ENCODE measurements at regions not wholly inside any gene's neighbourhood (a gene's known extent, or its start where the extent isn't known, plus 50 kb on each side); places are given as distances from the start of the nearest gene placed in this dataset.
"Not testable (repeated sequence)": the region's sequence is repeated elsewhere in the genome, so short reads cannot be mapped to it uniquely, and the experiment has no call there.

GRCh38 chr7:84746353-84746752, 440.5 kb downstream of the SEMA3D start:
- no peak overlapping the region for H3K27ac ChIP-seq (ENCODE audit: low read depth, low read length)
- H3K4me1 ChIP-seq (ENCODE audit: control insufficient read depth, insufficient read depth, low read length) = no peaks in the 10 kb centered on the region
- no peaks in the 10 kb centered on the region for H3K36me3 ChIP-seq (ENCODE audit: control insufficient read depth, insufficient read depth, low read length)
- no peaks in the 10 kb centered on the region for H3K27me3 ChIP-seq (ENCODE audit: control insufficient read depth, insufficient read depth, low read length)
- H3K4me3 ChIP-seq (ENCODE audit: low read length) = no peak overlapping the region
- H3K9ac ChIP-seq (ENCODE audit: low read length) = no peak overlapping the region

DNA sequence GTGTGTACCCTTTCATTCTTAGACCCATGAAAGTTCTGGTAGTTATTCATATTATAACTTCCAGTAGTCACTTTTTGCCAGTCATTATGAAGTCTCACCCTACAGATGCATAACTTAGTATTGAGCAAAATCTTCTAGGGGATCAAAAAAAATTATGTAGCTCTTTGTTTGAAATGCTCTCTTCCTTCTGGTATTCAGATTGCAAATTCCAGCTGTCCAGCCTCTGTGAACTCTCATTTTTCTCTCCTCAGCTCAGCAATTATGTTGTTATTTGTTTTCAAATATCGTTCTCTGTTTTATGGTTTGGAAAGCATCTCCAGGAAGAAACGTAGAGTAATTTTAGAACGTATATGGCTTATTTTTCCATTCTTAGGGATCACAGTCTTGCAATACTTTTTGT, 442.5 kb downstream of the SEMA3D start:
- Histone ChIP-seq H3K9ac (ENCODE audit: low read length) (no peak overlapping the region), H3K4me3 (ENCODE audit: low read length) (no peak overlapping the region), H3K27ac (ENCODE audit: low read depth, low read length) (no peak overlapping the region), H3K27me3 (ENCODE audit: control insufficient read depth, insufficient read depth, low read length) (no peaks in the 10 kb centered on the region), H3K36me3 (ENCODE audit: control insufficient read depth, insufficient read depth, low read length) (no peaks in the 10 kb centered on the region), H3K4me1 (ENCODE audit: control insufficient read depth, insufficient read depth, low read length) (no peaks in the 10 kb centered on the region)

GRCh38 chr7:84738583-84739150, 448.2 kb downstream of the SEMA3D start:
- Histone ChIP-seq H3K36me3 (ENCODE audit: control insufficient read depth, insufficient read depth, low read length) (no peaks in the 10 kb centered on the region), H3K4me3 (ENCODE audit: low read length) (no peak overlapping the region), H3K9ac (ENCODE audit: low read length) (no peak overlapping the region), H3K27me3 (ENCODE audit: control insufficient read depth, insufficient read depth, low read length) (no peaks in the 10 kb centered on the region), H3K4me1 (ENCODE audit: control insufficient read depth, insufficient read depth, low read length) (no peaks in the 10 kb centered on the region), H3K27ac (ENCODE audit: low read depth, low read length) (no peak overlapping the region)

- H3K9ac ChIP-seq (ENCODE audit: low read length) = no peak overlapping the region
- no peak overlapping the region for H3K4me3 ChIP-seq (ENCODE audit: low read length)
- H3K4me1 ChIP-seq (ENCODE audit: control insufficient read depth, insufficient read depth, low read length) = no peaks in the 10 kb centered on the region
- H3K36me3 ChIP-seq (ENCODE audit: control insufficient read depth, insufficient read depth, low read length) = no peaks in the 10 kb centered on the region
- H3K27ac ChIP-seq (ENCODE audit: low read depth, low read length) = no peak overlapping the region
- no peaks in the 10 kb centered on the region for H3K27me3 ChIP-seq (ENCODE audit: control insufficient read depth, insufficient read depth, low read length)
Measured at GRCh38 chr7:84735677-84736076, 451.2 kb downstream of the SEMA3D start.

- no peaks in the 10 kb centered on the region for H3K4me1 ChIP-seq (ENCODE audit: control insufficient read depth, insufficient read depth, low read length)
- no peak overlapping the region for H3K9ac ChIP-seq (ENCODE audit: low read length)
- no peaks in the 10 kb centered on the region for H3K36me3 ChIP-seq (ENCODE audit: control insufficient read depth, insufficient read depth, low read length)
- no peaks in the 10 kb centered on the region for H3K27me3 ChIP-seq (ENCODE audit: control insufficient read depth, insufficient read depth, low read length)
- no peak overlapping the region for H3K27ac ChIP-seq (ENCODE audit: low read depth, low read length)
- H3K4me3 ChIP-seq (ENCODE audit: low read length) = no peak overlapping the region
Measured at GRCh38 chr7:84735011-84735410, 451.8 kb downstream of the SEMA3D start.

GRCh38 chr7:84733976-84734375, 452.9 kb downstream of the SEMA3D start:
- not testable (repeated sequence) for H3K4me1 ChIP-seq (ENCODE audit: control insufficient read depth, insufficient read depth, low read length); H3K27me3 ChIP-seq (ENCODE audit: control insufficient read depth, insufficient read depth, low read length); H3K9ac ChIP-seq (ENCODE audit: low read length); H3K4me3 ChIP-seq (ENCODE audit: low read length); H3K27ac ChIP-seq (ENCODE audit: low read depth, low read length); H3K36me3 ChIP-seq (ENCODE audit: control insufficient read depth, insufficient read depth, low read length)

GRCh38 chr7:84730864-84731263, 456.0 kb downstream of the SEMA3D start:
- H3K4me1 ChIP-seq (ENCODE audit: control insufficient read depth, insufficient read depth, low read length); H3K36me3 ChIP-seq (ENCODE audit: control insufficient read depth, insufficient read depth, low read length); H3K27me3 ChIP-seq (ENCODE audit: control insufficient read depth, insufficient read depth, low read length); H3K4me3 ChIP-seq (ENCODE audit: low read length); H3K27ac ChIP-seq (ENCODE audit: low read depth, low read length); H3K9ac ChIP-seq (ENCODE audit: low read length): not testable (repeated sequence)

DNA sequence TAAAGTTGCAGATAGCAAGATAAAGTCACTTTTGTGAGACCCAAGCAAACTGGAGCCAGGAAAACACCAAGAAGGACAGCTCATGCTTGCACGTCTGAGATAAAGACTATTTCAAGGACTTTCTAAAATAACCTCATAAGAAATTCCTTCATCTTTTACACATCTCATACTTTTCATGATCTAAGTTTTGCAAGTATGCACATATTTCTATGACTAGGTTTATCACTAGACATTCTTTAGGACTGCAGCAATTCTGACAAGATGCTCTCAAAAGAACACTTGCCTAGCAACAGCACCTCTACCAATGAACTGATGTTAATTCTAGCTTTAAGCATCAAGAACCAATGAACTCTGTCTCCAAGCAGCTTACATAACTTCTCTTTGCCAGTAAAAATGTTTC, 457.6 kb downstream of the SEMA3D start:
- H3K27me3 ChIP-seq (ENCODE audit: control insufficient read depth, insufficient read depth, low read length) = no peaks in the 10 kb centered on the region

DNA sequence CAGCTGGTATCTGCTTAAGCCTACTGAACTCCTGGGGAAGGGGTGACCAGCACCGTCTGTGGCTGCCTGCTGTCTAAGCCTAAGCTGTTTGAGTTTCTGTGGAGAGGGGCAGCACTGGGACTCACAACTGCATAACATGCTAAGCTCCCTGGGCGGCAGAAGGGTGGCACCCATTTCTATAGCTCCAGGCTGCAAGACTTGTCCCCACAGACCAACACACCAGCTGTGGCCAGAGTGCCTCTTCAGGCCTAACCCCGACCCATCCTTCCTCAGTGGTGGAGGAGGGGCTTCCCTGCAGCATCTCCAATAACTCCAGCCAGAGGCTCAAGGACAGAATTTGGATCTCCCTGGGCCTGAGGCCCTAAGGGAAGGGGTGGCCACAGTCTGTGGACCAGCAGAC, 464.1 kb downstream of the SEMA3D start:
- no peaks in the 10 kb centered on the region for H3K27me3 ChIP-seq (ENCODE audit: control insufficient read depth, insufficient read depth, low read length)
- H3K4me1 ChIP-seq (ENCODE audit: control insufficient read depth, insufficient read depth, low read length) = no peaks in the 10 kb centered on the region

More for the DNA sequence above, 457.6 kb downstream of the SEMA3D start:
- H3K36me3 ChIP-seq (ENCODE audit: control insufficient read depth, insufficient read depth, low read length) = no peaks in the 10 kb centered on the region
- no peak overlapping the region for H3K4me3 ChIP-seq (ENCODE audit: low read length)
- no peak overlapping the region for H3K27ac ChIP-seq (ENCODE audit: low read depth, low read length)
- no peaks in the 10 kb centered on the region for H3K4me1 ChIP-seq (ENCODE audit: control insufficient read depth, insufficient read depth, low read length)
- no peak overlapping the region for H3K9ac ChIP-seq (ENCODE audit: low read length)

GRCh38 chr7:84722086-84722485, 464.8 kb downstream of the SEMA3D start:
- no peaks in the 10 kb centered on the region for H3K27me3 ChIP-seq (ENCODE audit: control insufficient read depth, insufficient read depth, low read length)
- no peaks in the 10 kb centered on the region for H3K36me3 ChIP-seq (ENCODE audit: control insufficient read depth, insufficient read depth, low read length)
- no peak overlapping the region for H3K4me3 ChIP-seq (ENCODE audit: low read length)
- H3K27ac ChIP-seq (ENCODE audit: low read depth, low read length) = no peak overlapping the region
- no peaks in the 10 kb centered on the region for H3K4me1 ChIP-seq (ENCODE audit: control insufficient read depth, insufficient read depth, low read length)
- no peak overlapping the region for H3K9ac ChIP-seq (ENCODE audit: low read length)

More for the DNA sequence above, 464.1 kb downstream of the SEMA3D start:
- no peaks in the 10 kb centered on the region for H3K36me3 ChIP-seq (ENCODE audit: control insufficient read depth, insufficient read depth, low read length)
- no peak overlapping the region for H3K4me3 ChIP-seq (ENCODE audit: low read length)
- H3K9ac ChIP-seq (ENCODE audit: low read length) = no peak overlapping the region
- H3K27ac ChIP-seq (ENCODE audit: low read depth, low read length) = no peak overlapping the region

GRCh38 chr7:84720456-84721097, 466.3 kb downstream of the SEMA3D start:
- Histone ChIP-seq H3K27me3 (ENCODE audit: control insufficient read depth, insufficient read depth, low read length) (no peaks in the 10 kb centered on the region), H3K4me1 (ENCODE audit: control insufficient read depth, insufficient read depth, low read length) (no peaks in the 10 kb centered on the region), H3K9ac (ENCODE audit: low read length) (no peak overlapping the region), H3K4me3 (ENCODE audit: low read length) (no peak overlapping the region), H3K27ac (ENCODE audit: low read depth, low read length) (no peak overlapping the region), H3K36me3 (ENCODE audit: control insufficient read depth, insufficient read depth, low read length) (no peaks in the 10 kb centered on the region)

GRCh38 chr7:84714765-84715164, 472.1 kb downstream of the SEMA3D start:
- H3K27ac ChIP-seq (ENCODE audit: low read depth, low read length) = no peak overlapping the region
- H3K9ac ChIP-seq (ENCODE audit: low read length) = no peak overlapping the region
- H3K4me1 ChIP-seq (ENCODE audit: control insufficient read depth, insufficient read depth, low read length) = no peaks in the 10 kb centered on the region
- H3K36me3 ChIP-seq (ENCODE audit: control insufficient read depth, insufficient read depth, low read length) = no peaks in the 10 kb centered on the region
- H3K4me3 ChIP-seq (ENCODE audit: low read length) = no peak overlapping the region
- H3K27me3 ChIP-seq (ENCODE audit: control insufficient read depth, insufficient read depth, low read length) = no peaks in the 10 kb centered on the region

GRCh38 chr7:84712374-84713121, 474.3 kb downstream of the SEMA3D start:
- Histone ChIP-seq H3K36me3 (ENCODE audit: control insufficient read depth, insufficient read depth, low read length) (no peaks in the 10 kb centered on the region), H3K4me1 (ENCODE audit: control insufficient read depth, insufficient read depth, low read length) (no peaks in the 10 kb centered on the region), H3K4me3 (ENCODE audit: low read length) (no peak overlapping the region), H3K9ac (ENCODE audit: low read length) (no peak overlapping the region), H3K27ac (ENCODE audit: low read depth, low read length) (no peak overlapping the region), H3K27me3 (ENCODE audit: control insufficient read depth, insufficient read depth, low read length) (no peaks in the 10 kb centered on the region)

All from rectal smooth muscle tissue (tissue), 1 donor.